SK-N-MC (cell line): ENCODE measurements at regions not wholly inside any gene's neighbourhood (a gene's known extent, or its start where the extent isn't known, plus 50 kb on each side); places are given as distances from the start of the nearest gene placed in this dataset.

ENCODE experiments used
- DNase-seq: peaks from one replicate; pipeline ENCODE4 v3.0.0-alpha.2; 2011; ENCODE audit warnings: low read depth, low spot score
- H3K27ac ChIP-seq: fragments of 200-600 bp; sonication (generic); 2 replicates; pipeline ENCODE4 v1.5.1; 2016; ENCODE audit warnings: mixed run types
- H3K36me3 ChIP-seq: fragments of 200-600 bp; sonication (generic); 2 replicates; pipeline ENCODE4 v1.6.1; 2017; ENCODE audit warnings: antibody characterized with exemption, low read length, mixed read lengths; ENCODE audit not compliant: insufficient read depth
- H3K4me3 ChIP-seq: fragments of 200-600 bp; sonication (generic); 2 replicates; pipeline ENCODE4 v1.5.1; 2016
- H3K9ac ChIP-seq: fragments of 200-600 bp; sonication (generic); 2 replicates; pipeline ENCODE4 v1.8.0; 2017; ENCODE audit warnings: mixed run types, mixed read lengths; ENCODE audit not compliant: insufficient read length
- H3K9me3 ChIP-seq: fragments of 200-600 bp; sonication (generic); 2 replicates; pipeline ENCODE4 v1.6.1; 2017; ENCODE audit warnings: low read depth, mild to moderate bottlenecking, antibody characterized with exemption, low read length, moderate library complexity, mixed read lengths
- EZH2 ChIP-seq: fragments of 200-600 bp; sonication (generic); IDR thresholded peaks from one replicate; pipeline ENCODE4 v1.6.1; 2017; ENCODE audit warnings: antibody characterized with exemption
- FOXP2 ChIP-seq: optimal IDR thresholded peaks from 2 replicates; pipeline ENCODE3; 2011; ENCODE audit warnings: mild to moderate bottlenecking, moderate library complexity; ENCODE audit not compliant: insufficient read depth; ENCODE audit errors: extremely low read length, control extremely low read depth
- POLR2AphosphoS5 ChIP-seq: IDR thresholded peaks from 2 replicates; pipeline ENCODE4 v1.6.1; 2012; ENCODE audit warnings: mild to moderate bottlenecking, low read depth, low read length, borderline replicate concordance

DNA sequence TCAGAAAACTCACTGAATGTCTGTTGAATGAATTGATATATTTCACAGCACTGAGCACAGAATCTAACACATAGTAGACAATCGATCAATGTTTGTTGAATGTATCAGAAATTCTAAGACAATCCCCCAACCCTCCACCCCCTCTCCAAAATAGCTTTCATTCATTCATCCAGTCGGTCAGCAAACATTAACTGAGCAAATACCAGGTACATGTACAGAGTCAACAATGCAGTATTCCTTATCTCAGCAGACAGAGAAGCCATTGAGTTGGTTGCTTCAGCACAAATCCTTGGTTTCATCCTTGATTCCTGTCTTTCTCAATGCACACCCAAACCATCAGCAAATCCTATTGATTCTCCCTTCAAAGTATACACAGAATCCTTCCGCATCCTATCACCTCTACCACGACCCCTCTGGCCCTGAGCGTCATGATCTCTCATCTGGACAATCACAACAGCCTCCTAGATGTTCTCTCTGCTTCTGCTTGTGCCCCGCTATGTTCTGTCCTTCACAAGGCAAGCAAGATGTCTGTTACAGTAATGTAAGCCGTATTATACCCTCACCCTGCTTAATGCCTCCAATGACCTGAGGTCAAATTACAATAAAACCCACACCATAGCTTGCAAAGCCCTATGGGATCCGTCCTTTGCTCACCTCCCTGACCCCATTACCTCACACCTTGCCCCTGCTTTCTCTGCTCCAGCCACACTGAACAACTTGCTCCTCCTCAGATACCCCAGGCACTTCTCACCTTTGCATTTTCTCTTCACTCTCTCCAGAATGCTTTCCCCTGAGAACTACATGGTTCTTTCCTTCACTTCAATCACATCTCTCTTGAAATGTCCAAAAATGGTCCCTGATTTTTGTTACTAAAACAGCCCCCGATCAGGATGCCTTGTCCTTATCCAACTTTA, 738.1 kb upstream of the TBX3 start:
- H3K9me3 ChIP-seq: no peaks in the 10 kb centered on the region
- TF ChIP-seq EZH2: no peak
- no peak for TF ChIP-seq POLR2AphosphoS5
- no peak for TF ChIP-seq FOXP2
- H3K4me3 ChIP-seq: no peak overlapping the region
- no peaks in the 10 kb centered on the region for H3K36me3 ChIP-seq
- no peak for DNase-seq
- no peak overlapping the region for H3K9ac ChIP-seq
- H3K27ac ChIP-seq: no peak overlapping the region

DNA sequence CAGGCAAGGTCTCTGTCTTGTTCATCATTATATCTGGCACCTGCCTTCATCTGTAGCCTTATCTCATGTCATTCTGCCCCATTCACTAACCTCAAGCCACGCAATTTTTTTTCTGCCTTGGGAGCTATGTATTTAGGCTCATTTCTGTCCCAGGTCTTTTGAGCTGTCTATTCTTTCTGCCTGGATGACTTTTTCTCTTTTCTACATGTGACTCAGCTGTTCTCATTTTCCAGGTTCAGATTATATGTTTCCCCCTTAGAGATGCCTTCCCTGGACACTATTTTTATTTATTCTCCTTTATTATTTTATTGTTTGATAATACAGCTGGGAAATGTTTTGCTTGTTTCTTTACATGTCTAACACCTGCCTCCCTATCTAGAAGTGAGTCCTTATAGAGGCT, 737.4 kb upstream of the TBX3 start:
- TF ChIP-seq EZH2 (no peak), FOXP2 (no peak), POLR2AphosphoS5 (no peak)
- no peaks in the 10 kb centered on the region for H3K9me3 ChIP-seq
- no peak overlapping the region for H3K9ac ChIP-seq
- no peak overlapping the region for H3K4me3 ChIP-seq
- H3K36me3 ChIP-seq: no peaks in the 10 kb centered on the region
- DNase-seq: no peak
- H3K27ac ChIP-seq: no peak overlapping the region

DNA sequence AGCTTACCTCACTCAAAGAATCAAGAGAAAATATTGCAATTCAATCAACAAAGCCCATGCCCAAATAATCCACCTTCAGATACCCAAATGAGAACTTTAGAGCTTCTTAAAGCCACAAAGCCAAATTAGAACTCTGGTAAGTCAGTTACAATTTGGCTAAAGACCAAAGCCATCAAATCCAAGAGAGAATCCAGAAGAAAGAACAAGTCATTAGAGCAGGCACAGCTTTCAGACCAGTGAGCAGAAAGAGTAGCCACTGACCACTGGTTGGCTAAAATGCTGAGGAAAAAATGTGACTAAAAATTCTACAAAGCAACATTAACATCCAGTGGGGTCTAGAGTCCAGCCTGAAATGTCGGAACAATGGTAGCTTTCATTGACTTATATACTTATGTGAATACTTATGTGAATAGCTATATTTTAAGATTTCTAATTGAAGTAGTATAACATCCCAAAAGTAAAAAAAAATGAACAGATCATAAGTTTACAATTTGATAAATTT, 735.2 kb upstream of the TBX3 start:
- Histone ChIP-seq H3K9ac (no peak overlapping the region), H3K4me3 (no peak overlapping the region), H3K27ac (no peak overlapping the region), H3K9me3 (no peaks in the 10 kb centered on the region), H3K36me3 (no peaks in the 10 kb centered on the region)
- TF ChIP-seq EZH2 (no peak), FOXP2 (no peak), POLR2AphosphoS5 (no peak)
- DNase-seq: no peak

DNA sequence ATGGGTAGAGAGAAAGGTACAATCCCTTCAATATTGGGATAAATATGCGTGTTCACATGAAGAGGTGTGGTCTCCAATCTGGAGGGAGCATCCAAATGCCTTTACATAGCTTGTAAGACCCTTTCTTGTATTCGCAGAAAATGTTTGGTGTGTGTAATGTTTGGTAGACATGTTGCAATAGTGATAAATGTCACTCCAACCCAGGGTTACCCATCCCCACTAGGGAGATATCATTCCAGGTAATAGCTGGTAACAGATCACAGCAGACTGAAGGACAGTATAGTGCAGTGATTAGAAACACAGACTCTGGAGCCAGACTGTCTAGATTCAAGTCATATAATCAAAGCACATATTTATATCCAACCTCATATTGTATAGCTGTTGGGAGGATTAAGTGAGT, 733.6 kb upstream of the TBX3 start:
- no peaks in the 10 kb centered on the region for H3K9me3 ChIP-seq
- H3K36me3 ChIP-seq: no peaks in the 10 kb centered on the region
- no peak overlapping the region for H3K9ac ChIP-seq
- H3K27ac ChIP-seq: no peak overlapping the region
- no peak for TF ChIP-seq FOXP2
- TF ChIP-seq POLR2AphosphoS5: no peak
- TF ChIP-seq EZH2: no peak
- no peak for DNase-seq
- no peak overlapping the region for H3K4me3 ChIP-seq

DNA sequence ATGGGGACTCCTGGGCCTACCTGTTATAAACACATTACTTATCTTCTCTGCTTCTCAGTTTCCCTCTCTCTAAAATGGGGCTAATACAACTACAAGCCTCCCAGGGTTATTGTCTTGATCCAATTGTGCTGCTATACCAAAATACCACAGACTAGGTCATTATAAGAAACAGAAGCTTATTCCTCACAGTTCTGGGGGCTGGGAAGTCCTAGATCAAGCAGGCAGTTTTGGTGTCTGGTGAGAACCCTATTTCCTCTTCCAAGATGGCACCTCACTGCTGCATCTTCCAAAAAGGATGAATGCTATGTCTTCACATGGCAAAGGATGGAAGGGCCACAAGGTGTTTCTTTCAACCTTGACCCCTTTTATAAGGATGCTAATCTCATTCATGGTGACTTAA, 732.9 kb upstream of the TBX3 start:
- H3K27ac ChIP-seq: no peak overlapping the region
- H3K9me3 ChIP-seq: no peaks in the 10 kb centered on the region
- H3K36me3 ChIP-seq: no peaks in the 10 kb centered on the region
- H3K4me3 ChIP-seq: no peak overlapping the region
- TF ChIP-seq EZH2 (no peak), FOXP2 (no peak), POLR2AphosphoS5 (no peak)
- no peak for DNase-seq
- H3K9ac ChIP-seq: no peak overlapping the region

DNA sequence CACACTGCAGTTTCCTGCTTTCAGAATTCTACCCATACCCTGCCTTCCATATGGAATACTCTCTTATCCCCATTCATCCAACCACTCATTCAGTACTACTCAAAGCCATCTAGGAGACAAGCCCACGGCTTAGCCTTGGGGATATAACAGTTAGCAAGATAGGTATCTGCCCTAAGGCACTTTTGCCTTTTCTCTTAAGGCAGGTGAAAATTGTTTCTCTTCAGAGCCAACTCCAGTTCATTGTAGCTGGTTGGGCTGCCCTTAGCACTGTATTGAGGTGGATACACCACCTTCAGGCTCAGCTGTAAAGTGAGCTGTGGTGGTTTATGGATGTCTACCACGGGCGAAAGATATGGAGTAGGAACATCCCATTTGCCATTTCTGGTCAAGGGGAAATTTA, 729.7 kb upstream of the TBX3 start:
- Histone ChIP-seq H3K27ac (no peak overlapping the region), H3K9ac (no peak overlapping the region), H3K4me3 (no peak overlapping the region), H3K9me3 (no peaks in the 10 kb centered on the region), H3K36me3 (no peaks in the 10 kb centered on the region)
- no peak for DNase-seq
- TF ChIP-seq EZH2 (no peak), FOXP2 (no peak), POLR2AphosphoS5 (no peak)

DNA sequence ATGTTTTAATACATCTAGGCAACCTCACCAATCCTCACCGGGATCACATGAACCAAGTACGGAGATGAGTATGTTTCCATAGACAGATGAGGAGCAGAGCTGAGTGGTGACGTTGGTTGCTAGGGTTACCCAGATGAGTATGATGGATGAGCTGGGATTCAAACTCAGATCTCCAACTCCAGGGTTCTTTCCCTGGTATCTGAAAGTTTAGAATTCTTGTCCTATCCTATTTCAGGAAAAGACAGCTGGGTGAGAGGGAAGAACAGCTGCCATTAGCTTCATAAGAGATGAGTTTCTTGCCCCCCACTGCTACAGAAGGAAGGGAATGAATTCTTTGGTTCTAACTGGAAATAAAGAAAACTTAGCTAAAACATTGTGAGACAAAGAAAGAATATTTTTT, 728.9 kb upstream of the TBX3 start:
- Histone ChIP-seq H3K27ac (no peak overlapping the region), H3K36me3 (no peaks in the 10 kb centered on the region), H3K4me3 (no peak overlapping the region), H3K9me3 (no peaks in the 10 kb centered on the region), H3K9ac (no peak overlapping the region)
- TF ChIP-seq FOXP2 (no peak), POLR2AphosphoS5 (no peak), EZH2 (no peak)
- no peak for DNase-seq

DNA sequence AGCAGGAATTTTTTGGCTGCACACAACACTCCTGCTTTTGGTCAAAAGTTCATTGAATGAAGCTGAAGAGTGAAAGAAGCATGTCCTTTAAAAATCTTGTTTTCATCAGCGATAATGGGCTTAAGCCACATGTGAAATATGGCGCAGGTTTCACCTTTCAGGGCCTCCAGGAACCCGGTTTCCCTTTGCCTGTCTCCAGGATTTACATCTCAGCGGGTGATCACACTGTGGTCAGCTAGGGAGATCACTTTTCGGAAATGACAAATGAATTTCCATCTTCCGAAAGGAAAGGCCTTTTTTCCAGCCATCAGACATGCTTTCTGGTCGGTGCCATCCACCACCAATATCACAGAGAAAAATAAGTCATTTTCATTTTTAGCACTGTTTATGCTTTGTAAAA, 727.1 kb upstream of the TBX3 start:
- H3K36me3 ChIP-seq: no peaks in the 10 kb centered on the region
- no peaks in the 10 kb centered on the region for H3K9me3 ChIP-seq
- no peak for DNase-seq
- H3K9ac ChIP-seq: no peak overlapping the region
- H3K4me3 ChIP-seq: no peak overlapping the region
- TF ChIP-seq EZH2 (no peak), POLR2AphosphoS5 (no peak), FOXP2 (no peak)
- no peak overlapping the region for H3K27ac ChIP-seq
